ENCODE measurements at regions not wholly inside any gene's neighbourhood (a gene's known extent, or its start where the extent isn't known, plus 50 kb on each side); places are given as distances from the start of the nearest gene placed in this dataset.
"Not testable (repeated sequence)": the region's sequence is repeated elsewhere in the genome, so short reads cannot be mapped to it uniquely, and the experiment has no call there.

GRCh38 chr22:49392841-49393510, 434.7 kb downstream of the BRD1 start:
- Mint-ChIP-seq H3K27ac (no peak overlapping the region), H3K9me3 (peaks cover 86% of the 10 kb centered on the region), H3K4me3 (no peak overlapping the region), H3K27me3 (ENCODE audit: insufficient read depth) (peaks cover 2% of the 10 kb centered on the region), H3K4me1 (ENCODE audit: low read depth) (no peaks in the 10 kb centered on the region), H3K36me3 (ENCODE audit: low read depth) (peaks cover 24% of the 10 kb centered on the region)
- no peak for DNase-seq
- TF ChIP-seq, protein P1, sequence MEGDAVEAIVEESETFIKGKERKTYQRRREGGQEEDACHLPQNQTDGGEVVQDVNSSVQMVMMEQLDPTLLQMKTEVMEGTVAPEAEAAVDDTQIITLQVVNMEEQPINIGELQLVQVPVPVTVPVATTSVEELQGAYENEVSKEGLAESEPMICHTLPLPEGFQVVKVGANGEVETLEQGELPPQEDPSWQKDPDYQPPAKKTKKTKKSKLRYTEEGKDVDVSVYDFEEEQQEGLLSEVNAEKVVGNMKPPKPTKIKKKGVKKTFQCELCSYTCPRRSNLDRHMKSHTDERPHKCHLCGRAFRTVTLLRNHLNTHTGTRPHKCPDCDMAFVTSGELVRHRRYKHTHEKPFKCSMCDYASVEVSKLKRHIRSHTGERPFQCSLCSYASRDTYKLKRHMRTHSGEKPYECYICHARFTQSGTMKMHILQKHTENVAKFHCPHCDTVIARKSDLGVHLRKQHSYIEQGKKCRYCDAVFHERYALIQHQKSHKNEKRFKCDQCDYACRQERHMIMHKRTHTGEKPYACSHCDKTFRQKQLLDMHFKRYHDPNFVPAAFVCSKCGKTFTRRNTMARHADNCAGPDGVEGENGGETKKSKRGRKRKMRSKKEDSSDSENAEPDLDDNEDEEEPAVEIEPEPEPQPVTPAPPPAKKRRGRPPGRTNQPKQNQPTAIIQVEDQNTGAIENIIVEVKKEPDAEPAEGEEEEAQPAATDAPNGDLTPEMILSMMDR (IDR thresholded peaks at IDR 0.05) = no peak

DNA sequence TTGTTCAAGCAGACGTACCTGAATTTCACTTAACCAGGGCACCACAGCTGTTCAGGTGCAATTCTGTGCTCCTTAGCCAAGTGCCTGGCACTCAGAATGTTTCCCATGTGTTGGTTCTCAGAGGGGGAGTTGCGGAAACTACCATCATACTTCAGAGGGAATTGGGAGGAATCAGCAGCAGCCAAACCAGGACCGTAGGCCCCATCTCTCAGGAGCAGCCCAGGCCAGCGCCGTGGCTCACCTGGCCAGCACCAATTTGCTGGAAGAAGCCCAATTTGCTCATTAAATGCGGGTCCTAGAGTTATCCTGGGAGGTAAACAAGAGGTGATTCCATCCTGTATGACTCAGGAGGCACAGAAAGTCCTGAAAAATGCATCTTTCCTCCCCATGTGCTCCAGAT, 435.4 kb downstream of the BRD1 start:
- Mint-ChIP-seq H3K36me3 (ENCODE audit: low read depth) (peaks cover 24% of the 10 kb centered on the region), H3K4me3 (no peak overlapping the region), H3K27ac (no peak overlapping the region), H3K9me3 (peaks cover 79% of the 10 kb centered on the region), H3K27me3 (ENCODE audit: insufficient read depth) (peaks cover 2% of the 10 kb centered on the region), H3K4me1 (ENCODE audit: low read depth) (no peaks in the 10 kb centered on the region)
- TF ChIP-seq, protein P1 (IDR thresholded peaks at IDR 0.05) = no peak
- DNase-seq = no peak

- peaks cover 24% of the 10 kb centered on the region for H3K36me3 Mint-ChIP-seq (ENCODE audit: low read depth)
These were observed 436.2 kb downstream of the BRD1 start for GRCh38 chr22:49391436-49391835.

GRCh38 chr22:49390954-49391353, 436.7 kb downstream of the BRD1 start:
- Mint-ChIP-seq H3K27me3 (ENCODE audit: insufficient read depth) (peaks cover 2% of the 10 kb centered on the region), H3K9me3 (peaks cover 73% of the 10 kb centered on the region), H3K27ac (no peak overlapping the region), H3K36me3 (ENCODE audit: low read depth) (peaks cover 24% of the 10 kb centered on the region), H3K4me3 (no peak overlapping the region), H3K4me1 (ENCODE audit: low read depth) (no peaks in the 10 kb centered on the region)
- TF ChIP-seq, protein P1 (IDR thresholded peaks at IDR 0.05) = no peak
- no peak for DNase-seq

More at GRCh38 chr22:49391436-49391835, 436.2 kb downstream of the BRD1 start:
- TF ChIP-seq, protein P1 (IDR thresholded peaks at IDR 0.05) = no peak
- DNase-seq = no peak
- H3K4me1 Mint-ChIP-seq (ENCODE audit: low read depth) = no peaks in the 10 kb centered on the region
- H3K9me3 Mint-ChIP-seq = peaks cover 74% of the 10 kb centered on the region
- no peak overlapping the region for H3K4me3 Mint-ChIP-seq
- H3K27ac Mint-ChIP-seq = no peak overlapping the region
- H3K27me3 Mint-ChIP-seq (ENCODE audit: insufficient read depth) = peaks cover 2% of the 10 kb centered on the region

GRCh38 chr22:49383909-49384308, 443.8 kb downstream of the BRD1 start:
- not testable (repeated sequence) for H3K27me3 Mint-ChIP-seq (ENCODE audit: insufficient read depth); H3K4me1 Mint-ChIP-seq (ENCODE audit: low read depth); H3K4me3 Mint-ChIP-seq; H3K27ac Mint-ChIP-seq; DNase-seq
- H3K36me3 Mint-ChIP-seq (ENCODE audit: low read depth) = peaks cover 19% of the 10 kb centered on the region
- peaks cover 52% of the 10 kb centered on the region for H3K9me3 Mint-ChIP-seq

- Mint-ChIP-seq H3K4me1 (ENCODE audit: low read depth) (no peaks in the 10 kb centered on the region), H3K27me3 (ENCODE audit: insufficient read depth) (peaks cover under 1% of the 10 kb centered on the region; the same call in 1 of the 2 replicates), H3K27ac (no peak overlapping the region), H3K36me3 (ENCODE audit: low read depth) (peaks cover 23% of the 10 kb centered on the region), H3K4me3 (no peak overlapping the region), H3K9me3 (peaks cover 61% of the 10 kb centered on the region)
- TF ChIP-seq, protein P1 (IDR thresholded peaks at IDR 0.05) = no peak
- no peak for DNase-seq
These were observed 445.3 kb downstream of the BRD1 start for GRCh38 chr22:49382451-49382735.
